Putamen (tissue), 1 donor: ENCODE measurements at regions not wholly inside any gene's neighbourhood (a gene's known extent, or its start where the extent isn't known, plus 50 kb on each side); places are given as distances from the start of the nearest gene placed in this dataset.
"Not testable (repeated sequence)": the region's sequence is repeated elsewhere in the genome, so short reads cannot be mapped to it uniquely, and the experiment has no call there.

Experiments
- DNase-seq: peaks from one replicate; pipeline ENCODE4 v3.0.0-alpha.2; 2016; ENCODE audit warnings: low spot score

DNA sequence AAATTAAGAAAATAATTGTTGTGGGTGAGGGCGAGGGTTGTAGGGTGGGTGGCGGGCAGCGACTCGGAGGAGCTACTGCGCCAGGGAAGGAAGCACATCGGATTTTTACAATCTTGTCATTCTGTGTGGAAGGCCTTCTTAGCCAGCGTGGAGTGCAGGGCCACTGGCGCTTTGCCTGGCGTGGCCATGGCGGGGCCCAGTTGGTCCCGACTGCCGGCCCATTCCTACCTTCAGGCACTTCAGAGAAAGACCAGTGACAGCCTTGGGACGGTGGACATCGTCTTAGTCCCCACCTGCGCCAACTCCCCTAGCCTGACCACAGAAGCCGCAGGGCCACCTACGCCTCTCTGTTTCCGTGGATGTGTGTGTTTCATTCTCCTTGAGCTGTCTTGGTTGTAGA, 136.9 kb upstream of the NEGR1 start:
- no peak for DNase-seq

DNA sequence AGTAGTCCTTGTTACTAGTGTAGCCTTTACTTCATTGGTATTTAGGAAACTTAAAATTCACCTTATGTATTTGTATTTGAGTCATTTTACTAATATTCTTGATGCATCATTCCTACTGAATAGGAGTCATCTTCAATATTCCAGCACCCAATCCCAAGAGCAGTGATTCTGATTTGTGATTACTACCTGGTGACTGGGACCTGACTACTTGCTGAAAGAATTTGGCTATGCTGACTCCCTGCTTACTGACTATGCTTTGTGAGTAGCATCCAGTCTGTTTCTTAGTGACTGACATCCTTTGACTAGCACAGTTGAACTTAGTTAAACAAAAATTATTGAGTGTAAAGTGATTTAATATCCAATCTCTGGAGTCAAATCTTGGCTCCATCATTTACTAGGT, 129.9 kb upstream of the NEGR1 start:
- no peak for DNase-seq

DNA sequence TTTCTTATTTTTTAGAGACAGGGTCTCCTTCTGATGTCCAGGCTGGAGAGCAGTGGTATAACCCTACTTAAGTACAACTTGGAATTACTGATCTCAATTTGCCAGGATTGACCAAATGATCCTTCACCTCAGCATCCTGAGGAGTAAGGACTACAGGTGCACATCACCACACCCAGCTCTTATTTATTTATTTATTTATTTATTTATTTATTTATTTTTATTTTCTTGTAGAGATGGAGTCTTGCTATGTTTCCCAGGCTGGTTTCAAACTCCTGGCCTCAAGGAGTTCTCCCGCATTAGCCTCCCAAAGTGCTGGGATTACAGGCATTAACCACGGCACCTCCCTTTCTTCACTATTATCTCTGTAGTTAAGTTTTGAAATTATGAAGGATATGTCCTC, 117.5 kb upstream of the NEGR1 start:
- no peak for DNase-seq

DNA sequence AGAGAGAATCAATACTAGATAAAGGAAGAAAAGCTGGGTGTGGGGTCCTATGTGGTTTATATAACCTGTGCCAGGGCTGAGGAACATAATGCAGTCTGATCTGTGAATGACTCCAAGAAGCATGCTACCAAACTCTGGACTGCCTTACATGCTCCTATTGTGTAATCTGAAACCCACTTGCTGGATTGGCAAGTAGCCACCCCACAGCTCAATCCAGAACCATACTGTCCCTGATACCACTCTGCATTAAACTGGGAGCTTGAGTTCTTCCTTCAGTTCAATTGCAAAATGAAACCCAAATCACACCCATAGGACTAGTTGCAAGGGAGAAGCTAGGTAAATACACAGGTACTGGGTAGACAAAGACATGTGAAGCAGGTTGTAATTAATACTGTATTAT, 115.4 kb upstream of the NEGR1 start:
- DNase-seq = no peak

DNA sequence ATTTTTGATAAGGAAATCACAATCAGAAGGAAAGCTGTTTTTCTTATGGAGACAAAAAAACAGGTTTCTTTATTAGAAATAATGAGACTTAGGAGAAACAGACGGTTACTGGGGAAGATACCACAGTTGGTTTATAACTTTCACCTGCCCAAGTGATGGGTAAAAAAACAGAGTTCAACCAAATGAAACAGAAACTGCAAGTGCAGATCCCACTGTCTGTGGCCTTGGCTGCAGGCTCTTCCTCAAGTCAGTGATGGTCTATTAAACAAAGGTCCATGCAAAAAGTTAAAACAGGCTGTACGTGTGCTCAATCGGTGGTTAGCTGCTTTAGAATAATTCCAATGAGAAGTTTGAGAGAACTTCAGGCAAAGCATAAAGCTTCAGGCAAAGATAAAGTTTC, 112.1 kb upstream of the NEGR1 start:
- no peak for DNase-seq

DNA sequence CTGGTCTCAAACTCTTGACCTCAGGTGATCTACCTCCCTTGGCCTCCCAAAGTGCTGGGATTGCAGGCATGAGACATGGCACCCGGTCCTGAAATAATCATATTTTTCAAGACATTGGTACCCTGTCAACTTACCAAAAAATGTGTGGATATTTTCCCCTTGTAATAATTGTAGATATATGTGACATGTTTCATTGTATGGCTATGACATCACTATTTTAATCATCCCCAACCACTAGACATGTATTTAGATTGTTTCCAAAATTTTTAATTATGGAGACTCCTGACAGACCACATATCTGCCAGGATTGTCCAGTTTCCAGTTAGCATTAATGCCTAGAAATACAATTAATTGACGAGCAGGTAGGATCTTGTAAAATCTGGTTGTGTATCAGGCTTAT, 96.7 kb upstream of the NEGR1 start:
- DNase-seq = no peak

DNA sequence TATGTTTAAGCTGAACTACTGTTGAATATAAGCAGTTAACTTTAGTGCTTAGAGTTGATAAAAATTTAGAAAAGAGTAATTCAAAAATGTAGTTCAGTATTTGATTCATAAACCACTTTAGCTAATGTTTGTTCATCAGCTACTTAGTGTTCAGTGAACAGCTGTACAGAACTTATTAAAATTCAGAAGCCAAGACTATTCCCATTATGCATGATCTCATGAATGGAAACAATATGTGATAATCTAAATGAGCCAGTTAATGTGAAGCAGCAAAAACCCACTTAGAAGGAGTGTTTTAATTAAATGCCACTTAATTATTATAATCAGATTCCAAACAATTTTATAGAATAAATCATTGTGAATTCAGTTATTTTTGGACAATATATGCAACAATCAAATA, 92.9 kb upstream of the NEGR1 start:
- no peak for DNase-seq

DNA sequence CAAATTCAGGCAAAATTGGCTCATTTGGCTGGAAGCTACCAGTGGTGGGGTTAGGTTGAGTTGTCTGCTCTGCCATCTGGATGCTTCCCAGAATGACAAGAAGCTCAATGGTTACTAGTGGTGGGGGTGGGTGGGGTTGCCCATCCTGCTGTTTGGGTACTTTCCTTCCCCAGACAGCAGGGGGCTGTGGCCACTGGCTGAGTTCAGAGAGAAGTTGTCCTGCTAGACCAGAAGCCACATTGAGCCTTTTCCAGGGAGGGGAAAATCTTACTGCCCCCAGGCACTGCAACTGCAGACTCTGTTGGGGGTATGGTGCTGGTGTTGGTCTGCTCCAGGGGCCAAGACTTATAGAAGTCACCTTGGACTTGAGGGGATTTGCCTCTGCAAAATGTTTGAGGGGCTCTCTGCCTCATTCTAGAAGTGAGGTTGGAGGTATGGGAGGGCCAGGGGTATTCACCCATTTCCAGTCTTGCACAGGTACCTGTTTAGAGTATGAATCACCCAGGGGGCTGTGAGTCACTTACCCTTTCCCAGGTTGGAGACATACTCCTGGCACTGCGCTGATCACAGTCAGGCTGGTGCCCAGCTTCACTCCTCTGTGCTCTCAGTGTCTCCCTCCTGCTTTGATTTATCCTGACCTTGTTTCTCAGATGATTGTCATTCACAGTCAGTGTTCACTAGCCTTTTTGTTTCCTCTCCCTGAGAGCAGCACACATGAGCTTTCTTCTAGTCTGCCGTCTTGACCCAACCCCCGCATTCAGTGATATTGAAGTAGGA, 89.1 kb upstream of the NEGR1 start:
- no peak for DNase-seq

DNA sequence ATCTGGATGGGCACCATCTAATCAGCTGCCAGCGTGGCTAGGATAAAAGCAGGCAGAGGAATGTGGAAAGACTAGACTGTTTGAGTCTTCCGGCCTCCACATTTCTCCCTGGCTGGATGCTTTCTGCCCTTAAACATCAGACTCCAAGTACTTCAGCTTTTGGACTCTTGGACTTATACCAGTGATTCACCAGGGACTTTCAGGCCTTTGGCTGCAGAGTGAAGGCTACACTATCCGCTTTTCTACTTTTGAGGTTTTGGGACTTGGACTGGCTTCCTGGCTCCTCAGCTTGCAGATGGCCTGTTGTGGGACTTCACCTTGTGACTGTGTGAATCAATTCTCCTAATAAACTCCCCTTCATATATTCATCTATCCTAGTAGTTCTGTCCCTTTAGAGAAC, 88.5 kb upstream of the NEGR1 start:
- not testable (repeated sequence) for DNase-seq

DNA sequence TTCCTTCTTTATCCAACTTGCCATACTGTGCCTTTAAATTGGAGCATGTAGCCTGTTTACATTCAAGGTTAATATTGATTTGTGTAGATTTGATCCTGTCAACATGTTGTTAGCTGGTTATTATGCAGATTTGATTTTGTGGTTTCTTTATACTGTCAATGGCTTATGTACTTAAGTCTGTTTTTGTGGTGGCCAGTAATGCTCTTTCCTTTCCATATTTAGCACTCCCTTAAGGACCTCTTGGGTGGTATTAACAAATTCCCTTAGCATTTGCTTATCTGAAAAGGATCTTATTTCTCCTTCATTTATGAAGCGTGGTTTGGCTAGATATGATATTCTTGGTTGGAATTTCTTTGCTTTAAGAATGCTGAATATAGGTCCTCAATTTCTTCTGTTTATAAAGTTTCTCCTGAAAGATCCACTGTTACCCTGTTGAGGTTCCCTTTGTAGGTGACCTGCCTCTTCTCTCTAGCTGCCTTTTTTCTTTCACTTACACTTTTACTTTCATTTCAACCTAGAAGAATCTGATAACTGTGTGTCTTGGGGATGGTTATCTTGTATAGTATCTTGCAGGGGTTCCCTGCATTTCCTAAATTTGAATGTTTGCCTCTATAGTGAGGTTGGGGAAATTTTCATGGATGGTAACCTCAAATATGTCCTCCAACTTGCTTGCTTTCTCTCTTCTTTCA, 86.9 kb upstream of the NEGR1 start:
- no peak for DNase-seq

DNA sequence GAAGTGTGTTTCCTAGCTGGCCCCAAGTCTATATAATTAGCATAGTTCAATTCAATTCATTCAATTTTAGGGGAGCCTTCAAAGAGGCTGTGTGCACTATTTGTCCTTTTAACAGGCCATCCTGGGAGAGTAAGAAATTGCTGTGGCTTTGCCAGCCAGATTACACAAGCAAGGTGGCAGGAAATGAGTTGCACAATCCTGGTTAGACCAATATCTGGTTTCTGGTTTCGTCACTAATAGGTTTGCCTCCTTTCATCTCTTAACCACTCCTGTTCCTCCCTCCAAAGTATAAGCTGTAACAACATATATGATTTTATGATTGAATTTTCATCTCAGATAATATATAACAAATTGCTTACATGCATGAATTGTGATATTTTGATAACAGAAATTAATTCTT, 84.1 kb upstream of the NEGR1 start:
- DNase-seq = no peak

DNA sequence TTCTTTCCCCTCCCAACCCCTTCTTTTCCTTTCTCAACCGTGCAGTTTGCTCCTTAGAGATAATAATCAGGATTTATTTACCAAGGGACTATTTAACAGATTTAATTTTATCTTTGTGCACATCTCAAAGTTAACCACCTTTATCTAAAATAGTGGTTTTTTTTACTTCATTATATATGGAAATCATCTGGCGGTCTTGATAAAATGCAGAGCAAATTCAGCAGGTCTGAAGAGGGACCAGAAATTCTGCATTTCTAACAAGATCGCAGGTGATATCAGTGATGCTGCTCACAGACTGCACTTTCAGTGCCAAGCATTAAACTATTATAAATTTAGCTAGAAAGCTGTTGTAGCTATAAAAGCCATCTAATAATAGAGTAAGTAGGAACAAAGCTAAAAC, 83.4 kb upstream of the NEGR1 start:
- no peak for DNase-seq

DNA sequence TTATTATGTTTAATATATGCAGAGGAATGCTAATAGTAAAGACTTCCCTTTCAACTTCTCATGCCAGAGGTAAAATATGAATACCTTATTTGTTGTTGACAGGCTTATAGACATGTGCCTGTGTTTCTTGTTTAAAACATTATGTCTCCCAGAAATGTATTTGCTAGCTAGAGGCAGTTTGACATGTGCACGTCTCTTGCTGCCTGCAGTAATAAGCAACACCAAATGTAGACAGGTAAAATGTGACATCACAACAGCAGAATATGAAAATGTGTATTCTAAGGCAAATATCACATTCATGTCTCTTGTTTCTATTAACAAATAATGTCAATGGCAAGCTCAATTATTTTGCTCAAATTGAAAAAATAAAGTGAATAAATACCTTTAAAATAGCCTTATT, 80.2 kb upstream of the NEGR1 start:
- DNase-seq = no peak

DNA sequence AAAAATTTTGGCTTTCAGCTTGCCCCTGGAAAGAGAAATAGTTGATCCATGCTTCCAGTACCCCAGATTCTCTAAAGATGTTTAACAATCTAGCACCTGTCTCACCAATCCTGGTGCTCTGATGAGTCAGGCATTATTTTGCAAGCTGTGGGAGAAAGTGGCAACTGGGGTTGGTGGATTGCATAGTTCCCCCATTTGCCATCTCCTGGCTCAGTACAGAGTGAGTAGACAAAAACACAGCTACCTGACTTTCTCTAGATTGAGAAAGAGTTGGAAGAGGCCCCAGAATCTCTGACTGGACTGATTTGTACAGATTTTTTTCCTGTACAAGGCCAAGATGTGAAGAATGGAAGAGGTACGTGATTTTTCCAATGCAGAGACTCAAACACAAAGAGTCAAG, 75.1 kb upstream of the NEGR1 start:
- no peak for DNase-seq

DNA sequence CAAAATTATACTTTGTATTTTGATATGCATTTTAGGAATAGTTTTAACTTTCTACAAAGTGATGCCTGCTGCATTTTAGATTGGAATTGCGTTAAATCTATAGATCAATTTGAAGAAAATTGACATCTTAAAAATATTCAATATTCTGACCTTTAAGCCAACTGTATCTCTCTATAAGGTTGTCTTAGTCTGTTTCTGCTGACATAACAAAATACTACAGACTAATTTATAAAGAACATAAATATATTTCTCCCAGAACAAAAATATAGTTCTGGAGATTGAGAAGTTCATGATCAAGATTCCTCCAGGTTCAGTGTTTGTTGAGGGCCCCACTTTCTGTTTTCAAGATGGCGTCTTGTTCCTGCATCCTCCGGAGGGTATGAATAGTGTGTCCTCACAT, 73.6 kb upstream of the NEGR1 start:
- no peak for DNase-seq

DNA sequence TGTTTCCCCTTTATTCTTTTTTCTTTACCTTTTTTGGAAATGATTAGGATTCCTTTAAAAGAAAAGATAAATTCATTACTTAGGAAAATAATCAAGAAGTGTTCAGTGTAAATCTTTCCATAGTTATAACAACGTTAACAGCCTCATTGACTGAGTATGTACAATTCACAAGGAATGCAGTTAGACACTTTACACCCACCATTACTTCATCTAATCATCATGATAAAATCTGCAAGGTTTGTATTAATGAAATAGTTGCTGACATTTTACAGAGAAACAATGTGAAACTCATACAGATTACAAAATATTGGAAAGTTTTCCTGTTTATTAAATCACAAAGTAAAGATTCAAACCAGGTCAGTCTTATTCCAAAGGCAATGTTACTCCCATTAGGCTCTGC, 59.3 kb upstream of the NEGR1 start:
- DNase-seq = no peak

DNA sequence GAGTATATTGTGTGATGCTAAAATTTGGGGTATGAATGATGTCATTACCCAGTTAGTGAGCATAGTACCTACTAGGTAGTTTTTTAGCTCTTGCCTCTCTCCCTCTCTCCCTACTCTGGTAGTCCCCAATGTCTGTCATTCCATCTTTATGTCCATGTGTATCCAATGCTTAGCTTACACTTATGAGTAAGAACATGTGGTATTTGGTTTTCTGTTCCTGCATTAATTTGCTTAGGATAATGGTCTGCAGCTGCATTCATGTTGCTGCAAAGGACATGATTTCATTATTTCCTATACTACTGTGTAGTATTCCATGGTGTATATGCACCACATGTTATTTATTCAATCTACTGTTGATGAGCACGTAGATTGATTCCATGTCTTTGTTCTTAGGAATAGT, 54.4 kb upstream of the NEGR1 start:
- no peak for DNase-seq
